H9 (cell line): ENCODE measurements at regions not wholly inside any gene's neighbourhood (a gene's known extent, or its start where the extent isn't known, plus 50 kb on each side); places are given as distances from the start of the nearest gene placed in this dataset.

Experiments used
- DNase-seq: peaks from one replicate; pipeline ENCODE4 v3.0.0-alpha.2; 2017
- H2AFZ ChIP-seq: one replicate; pipeline ENCODE4 v1.6.1; 2013; ENCODE audit warnings: mild to moderate bottlenecking, low read length, control low read depth, moderate library complexity
- H2AK5ac ChIP-seq: 2 replicates; pipeline ENCODE4 v1.6.1; 2013; ENCODE audit warnings: low read length, control low read depth, mixed read lengths; ENCODE audit not compliant: insufficient read length
- H2BK120ac ChIP-seq: one replicate; pipeline ENCODE4 v1.6.1; 2013; ENCODE audit warnings: low read depth, mild to moderate bottlenecking, low read length, control low read depth, inconsistent platforms; ENCODE audit not compliant: poor library complexity, severe bottlenecking
- H2BK12ac ChIP-seq: 2 replicates; pipeline ENCODE4 v1.6.1; 2013; ENCODE audit warnings: low read length, control low read depth, mixed read lengths, low read depth; ENCODE audit not compliant: insufficient read length
- H2BK15ac ChIP-seq: 2 replicates; pipeline ENCODE4 v1.6.1; 2013; ENCODE audit warnings: low read depth, low read length, control low read depth
- H2BK20ac ChIP-seq: one replicate; pipeline ENCODE4 v1.6.1; 2013; ENCODE audit warnings: low read depth, mild to moderate bottlenecking, low read length, control low read depth, inconsistent platforms; ENCODE audit not compliant: poor library complexity, severe bottlenecking
- H2BK5ac ChIP-seq: 2 replicates; pipeline ENCODE4 v1.6.1; 2013; ENCODE audit warnings: low read length, control low read depth, mixed read lengths; ENCODE audit not compliant: insufficient read length
- H3K14ac ChIP-seq: 2 replicates; pipeline ENCODE4 v1.6.1; 2013; ENCODE audit warnings: low read length, control low read depth; ENCODE audit not compliant: insufficient read depth
- H3K18ac ChIP-seq: 2 replicates; pipeline ENCODE4 v1.6.1; 2013; ENCODE audit warnings: low read depth, mild to moderate bottlenecking, mixed read lengths, low read length, control low read depth; ENCODE audit not compliant: insufficient read length
- H3K23ac ChIP-seq: 2 replicates; pipeline ENCODE4 v1.6.1; 2013; ENCODE audit warnings: low read length, control low read depth, mixed read lengths, low read depth; ENCODE audit not compliant: insufficient read length
- H3K23me2 ChIP-seq: 2 replicates; pipeline ENCODE4 v1.6.1; 2013; ENCODE audit warnings: low read depth, mild to moderate bottlenecking, mixed read lengths, low read length, control low read depth; ENCODE audit not compliant: insufficient read length, poor library complexity, severe bottlenecking
- H3K27ac ChIP-seq: 2 replicates; pipeline ENCODE4 v1.5.1; 2013; ENCODE audit warnings: low read length, control low read depth, mixed read lengths, low read depth; ENCODE audit not compliant: insufficient read length
- H3K27me3 ChIP-seq: 2 replicates; pipeline ENCODE4 v1.6.1; 2013; ENCODE audit warnings: low read length, control low read depth, inconsistent platforms; ENCODE audit not compliant: insufficient read depth
- H3K4ac ChIP-seq: 2 replicates; pipeline ENCODE4 v1.6.1; 2013; ENCODE audit warnings: low read depth, mild to moderate bottlenecking, control low read depth, inconsistent platforms, low read length, moderate library complexity
- H3K4me1 ChIP-seq: 2 replicates; pipeline ENCODE4 v1.6.1; 2013; ENCODE audit warnings: low read length, control low read depth, inconsistent platforms; ENCODE audit not compliant: insufficient read depth
- H3K4me2 ChIP-seq: 2 replicates; pipeline ENCODE4 v1.6.1; 2013; ENCODE audit warnings: low read length, control low read depth, mixed read lengths; ENCODE audit not compliant: insufficient read length, insufficient read depth
- H3K56ac ChIP-seq: 2 replicates; pipeline ENCODE4 v1.6.1; 2013; ENCODE audit warnings: low read depth, mild to moderate bottlenecking, mixed read lengths, low read length, control low read depth; ENCODE audit not compliant: insufficient read length
- H3K79me1 ChIP-seq: 2 replicates; pipeline ENCODE4 v1.6.1; 2013; ENCODE audit warnings: low read depth, mild to moderate bottlenecking, moderate library complexity, low read length, control low read depth, inconsistent platforms; ENCODE audit not compliant: insufficient read depth, poor library complexity, severe bottlenecking
- H3K79me2 ChIP-seq: 2 replicates; pipeline ENCODE4 v1.6.1; 2013; ENCODE audit warnings: low read length, control low read depth, inconsistent platforms; ENCODE audit not compliant: insufficient read depth
- H3K9ac ChIP-seq: 2 replicates; pipeline ENCODE4 v1.6.1; 2013; ENCODE audit warnings: low read length, control low read depth, mixed read lengths; ENCODE audit not compliant: insufficient read length; ENCODE audit errors: extremely low read depth
- H3K9me3 ChIP-seq: one replicate; pipeline ENCODE4 v1.6.1; 2013; ENCODE audit warnings: low read depth, low read length, inconsistent platforms; ENCODE audit not compliant: control insufficient read depth
- H3T11ph ChIP-seq: one replicate; pipeline ENCODE4 v1.6.1; 2013; ENCODE audit warnings: mild to moderate bottlenecking, low read length, control low read depth, inconsistent platforms
- H4K20me1 ChIP-seq: one replicate; pipeline ENCODE4 v1.6.1; 2013; ENCODE audit not compliant: control insufficient read depth, insufficient read length, insufficient read depth
- H4K5ac ChIP-seq: 2 replicates; pipeline ENCODE4 v1.6.1; 2013; ENCODE audit warnings: low read depth, mild to moderate bottlenecking, mixed read lengths, low read length, control low read depth; ENCODE audit not compliant: insufficient read length
- H4K8ac ChIP-seq: replicated peaks from 2 replicates; pipeline ENCODE4 v1.6.1; 2013; ENCODE audit warnings: low read length, control low read depth, mixed read lengths, low read depth; ENCODE audit not compliant: insufficient read length
- H4K91ac ChIP-seq: 2 replicates; pipeline ENCODE4 v1.6.1; 2013; ENCODE audit warnings: low read depth, mild to moderate bottlenecking, moderate library complexity, mixed read lengths, low read length, control low read depth; ENCODE audit not compliant: insufficient read length
- H3K27ac Mint-ChIP-seq, 3 experiments: 2 replicates in 2 of 3; 3 replicates in 1 of 3; pipeline ENCODE4 v1.8.0; 2020 to 2021; ENCODE audit warnings: mixed read lengths in 3 of 3, mild to moderate bottlenecking in 1 of 3, moderate library complexity in 1 of 3
- H3K27me3 Mint-ChIP-seq: 2 replicates; pipeline ENCODE4 v1.8.0; 2021; ENCODE audit warnings: low read depth, mild to moderate bottlenecking, moderate library complexity, mixed read lengths
- H3K36me3 Mint-ChIP-seq, 3 experiments: 2 replicates in 2 of 3; 3 replicates in 1 of 3; pipeline ENCODE4 v1.8.0; 2020 to 2021; ENCODE audit warnings: low read depth in 3 of 3, mixed read lengths in 3 of 3; ENCODE audit not compliant: insufficient read depth in 1 of 3
- H3K4me1 Mint-ChIP-seq, 2 experiments: 2 replicates each; pipeline ENCODE4 v1.8.0; 2020; ENCODE audit warnings: mixed read lengths in 2 of 2
- H3K4me3 Mint-ChIP-seq, 2 experiments: 2 replicates in 1 of 2; 3 replicates in 1 of 2; pipeline ENCODE4 v1.8.0; 2020 to 2021; ENCODE audit warnings: mild to moderate bottlenecking in 2 of 2, mixed read lengths in 2 of 2, moderate library complexity in 1 of 2
- H3K9me3 Mint-ChIP-seq, 2 experiments: 2 replicates in 1 of 2; 3 replicates in 1 of 2; pipeline ENCODE4 v1.8.0; 2020; ENCODE audit warnings: mild to moderate bottlenecking in 2 of 2, mixed read lengths in 2 of 2, moderate library complexity in 1 of 2
- WGBS: extraction: QIAGEN DNeasy Blood & Tissue Kit; methylation state at CpG from one replicate; pipeline ENCODE4 v1.1.7; 2013; ENCODE audit warnings: missing lambda C conversion rate, low lambda C conversion rate, mixed read lengths; ENCODE audit not compliant: insufficient read length; ENCODE audit errors: extremely low coverage; 5-methylcytosine and 5-hydroxymethylcytosine counted together
- TF ChIP-seq, protein P1 (sequence below): fragments of 200-600 bp; sonication (generic); conservative IDR thresholded peaks from 3 replicates; pipeline ENCODE4 v1.8.0; 2021; ENCODE audit warnings: antibody characterized with exemption, mild to moderate bottlenecking

DNA sequence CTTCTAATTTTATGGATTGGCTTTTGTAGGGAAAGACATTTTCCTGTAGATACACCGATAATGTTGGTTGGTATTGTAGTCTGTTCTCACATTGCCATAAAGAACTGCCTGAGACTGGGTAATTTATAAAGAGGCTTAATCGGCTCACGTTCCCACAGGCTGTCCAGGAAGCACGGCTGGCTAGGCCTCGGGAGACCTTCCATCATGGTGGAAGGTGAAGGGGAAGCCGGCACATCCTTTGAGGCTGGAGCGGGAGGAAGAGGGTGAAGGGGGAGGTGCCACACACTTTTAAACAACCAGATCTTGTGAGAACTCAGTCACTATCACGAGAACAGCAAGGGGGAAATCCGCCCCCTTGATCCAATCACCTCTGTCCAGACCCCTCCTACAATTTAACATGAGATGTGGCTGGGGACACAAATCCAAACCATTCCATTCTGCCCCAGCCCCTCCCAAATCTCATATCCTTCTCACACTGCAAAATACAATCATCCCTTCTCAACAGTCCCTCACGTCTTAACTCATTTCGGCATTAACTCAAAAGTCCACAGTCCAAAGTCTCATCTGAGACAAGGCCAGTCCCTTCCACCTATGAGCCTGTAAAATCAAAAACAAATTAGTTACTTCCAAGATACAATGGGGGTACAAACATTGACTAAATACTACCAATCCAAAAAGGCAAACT lies 66.7 kb upstream of the EIF5 start:
- H3K4me1 Mint-ChIP-seq, result peaks cover 18 to 21% of the 10 kb centered on the region in 2 experiments
- H3K4me3 Mint-ChIP-seq, result no peak overlapping the region
- no peak overlapping the region; a peak in 1 of 7 replicates for H3K27ac Mint-ChIP-seq
- Histone ChIP-seq H3K14ac (no peak overlapping the region), H4K20me1 (no peaks in the 10 kb centered on the region), H3K56ac (no peak overlapping the region), H2BK15ac (no peak overlapping the region), H3K79me2 (no peaks in the 10 kb centered on the region), H2BK5ac (no peak overlapping the region), H4K8ac (no peak overlapping the region), H3K27ac (no peak overlapping the region), H2BK12ac (no peak overlapping the region), H2BK20ac (no peak overlapping the region), H2AK5ac (no peak overlapping the region), H3K79me1 (no peaks in the 10 kb centered on the region), H4K5ac (no peak overlapping the region), H4K91ac (no peak overlapping the region), H3K9me3 (no peaks in the 10 kb centered on the region), H3K27me3 (no peaks in the 10 kb centered on the region), H3K4ac (no peak overlapping the region), H3K23me2 (no peaks in the 10 kb centered on the region), H3K23ac (no peak overlapping the region), H3K18ac (no peak overlapping the region), H3T11ph (no peak overlapping the region), H3K4me1 (no peaks in the 10 kb centered on the region; the same call in 1 of the 2 replicates), H3K4me2 (no peak overlapping the region), H2BK120ac (no peak overlapping the region), H3K9ac (no peak overlapping the region), H2AFZ (no peak overlapping the region)
- WGBS, result no CpG with 5 or more reads among the region's 11 CpGs
- TF ChIP-seq, protein P1, sequence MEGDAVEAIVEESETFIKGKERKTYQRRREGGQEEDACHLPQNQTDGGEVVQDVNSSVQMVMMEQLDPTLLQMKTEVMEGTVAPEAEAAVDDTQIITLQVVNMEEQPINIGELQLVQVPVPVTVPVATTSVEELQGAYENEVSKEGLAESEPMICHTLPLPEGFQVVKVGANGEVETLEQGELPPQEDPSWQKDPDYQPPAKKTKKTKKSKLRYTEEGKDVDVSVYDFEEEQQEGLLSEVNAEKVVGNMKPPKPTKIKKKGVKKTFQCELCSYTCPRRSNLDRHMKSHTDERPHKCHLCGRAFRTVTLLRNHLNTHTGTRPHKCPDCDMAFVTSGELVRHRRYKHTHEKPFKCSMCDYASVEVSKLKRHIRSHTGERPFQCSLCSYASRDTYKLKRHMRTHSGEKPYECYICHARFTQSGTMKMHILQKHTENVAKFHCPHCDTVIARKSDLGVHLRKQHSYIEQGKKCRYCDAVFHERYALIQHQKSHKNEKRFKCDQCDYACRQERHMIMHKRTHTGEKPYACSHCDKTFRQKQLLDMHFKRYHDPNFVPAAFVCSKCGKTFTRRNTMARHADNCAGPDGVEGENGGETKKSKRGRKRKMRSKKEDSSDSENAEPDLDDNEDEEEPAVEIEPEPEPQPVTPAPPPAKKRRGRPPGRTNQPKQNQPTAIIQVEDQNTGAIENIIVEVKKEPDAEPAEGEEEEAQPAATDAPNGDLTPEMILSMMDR, result no peak
- no peak for DNase-seq
- peaks cover 3% of the 10 kb centered on the region in 2 experiments; a peak in 4 of 5 replicates for H3K9me3 Mint-ChIP-seq
- peaks cover 0 to 4% (median 3%) of the 10 kb centered on the region in 3 experiments; a peak in 3 of 7 replicates for H3K36me3 Mint-ChIP-seq
- H3K27me3 Mint-ChIP-seq, result peaks cover under 1% of the 10 kb centered on the region
